ENCODE measurements at regions not wholly inside any gene's neighbourhood (a gene's known extent, or its start where the extent isn't known, plus 50 kb on each side); places are given as distances from the start of the nearest gene placed in this dataset.

- Mint-ChIP-seq H3K4me3 (no peak overlapping the region), H3K27me3 (no peaks in the 10 kb centered on the region), H3K27ac (no peak overlapping the region), H3K4me1 (no peaks in the 10 kb centered on the region), H3K36me3 (no peaks in the 10 kb centered on the region), H3K9me3 (no peaks in the 10 kb centered on the region)
- no peaks in the 10 kb centered on the region for H3K36me3 ChIP-seq (ENCODE audit: control insufficient read depth, insufficient read depth, low read length)
- no peak overlapping the region for H3K4me3 ChIP-seq (ENCODE audit: low read depth, low read length)
- DNase-seq: no peak
- no peaks in the 10 kb centered on the region for H3K27me3 ChIP-seq (ENCODE audit: control insufficient read depth, insufficient read depth, low read length)
- H3K27ac ChIP-seq (ENCODE audit: insufficient read depth, low read length, poor library complexity, severe bottlenecking): no peak overlapping the region
- H3K9me3 ChIP-seq (ENCODE audit: control insufficient read depth in 2 of 2, low read length in 2 of 2): no peaks in the 10 kb centered on the region
- H3K4me1 ChIP-seq (ENCODE audit: control insufficient read depth, insufficient read depth, low read length, poor library complexity, severe bottlenecking): no peaks in the 10 kb centered on the region
- no peak for ATAC-seq (ENCODE audit: low read depth in 2 of 2)
Observed at GRCh38 chrY:19265404-19265803, 479.1 kb downstream of the KDM5D start.

- H3K4me3 Mint-ChIP-seq: no peak overlapping the region
- DNase-seq: no peak
- Histone ChIP-seq H3K4me1 (ENCODE audit: control insufficient read depth, insufficient read depth, low read length, poor library complexity, severe bottlenecking) (no peaks in the 10 kb centered on the region), H3K27ac (ENCODE audit: insufficient read depth, low read length, poor library complexity, severe bottlenecking) (no peak overlapping the region), H3K9me3 (ENCODE audit: control insufficient read depth in 2 of 2, low read length in 2 of 2) (no peaks in the 10 kb centered on the region), H3K4me3 (ENCODE audit: low read depth, low read length) (no peak overlapping the region), H3K27me3 (ENCODE audit: control insufficient read depth, insufficient read depth, low read length) (no peaks in the 10 kb centered on the region), H3K36me3 (ENCODE audit: control insufficient read depth, insufficient read depth, low read length) (no peaks in the 10 kb centered on the region)
- no peaks in the 10 kb centered on the region for H3K9me3 Mint-ChIP-seq
- no peaks in the 10 kb centered on the region for H3K4me1 Mint-ChIP-seq
- H3K27ac Mint-ChIP-seq: no peak overlapping the region
- no peak for ATAC-seq (ENCODE audit: low read depth in 2 of 2)
- no peaks in the 10 kb centered on the region for H3K27me3 Mint-ChIP-seq
- no peaks in the 10 kb centered on the region for H3K36me3 Mint-ChIP-seq
Observed at GRCh38 chrY:19262310-19262709, 482.2 kb downstream of the KDM5D start.

DNA sequence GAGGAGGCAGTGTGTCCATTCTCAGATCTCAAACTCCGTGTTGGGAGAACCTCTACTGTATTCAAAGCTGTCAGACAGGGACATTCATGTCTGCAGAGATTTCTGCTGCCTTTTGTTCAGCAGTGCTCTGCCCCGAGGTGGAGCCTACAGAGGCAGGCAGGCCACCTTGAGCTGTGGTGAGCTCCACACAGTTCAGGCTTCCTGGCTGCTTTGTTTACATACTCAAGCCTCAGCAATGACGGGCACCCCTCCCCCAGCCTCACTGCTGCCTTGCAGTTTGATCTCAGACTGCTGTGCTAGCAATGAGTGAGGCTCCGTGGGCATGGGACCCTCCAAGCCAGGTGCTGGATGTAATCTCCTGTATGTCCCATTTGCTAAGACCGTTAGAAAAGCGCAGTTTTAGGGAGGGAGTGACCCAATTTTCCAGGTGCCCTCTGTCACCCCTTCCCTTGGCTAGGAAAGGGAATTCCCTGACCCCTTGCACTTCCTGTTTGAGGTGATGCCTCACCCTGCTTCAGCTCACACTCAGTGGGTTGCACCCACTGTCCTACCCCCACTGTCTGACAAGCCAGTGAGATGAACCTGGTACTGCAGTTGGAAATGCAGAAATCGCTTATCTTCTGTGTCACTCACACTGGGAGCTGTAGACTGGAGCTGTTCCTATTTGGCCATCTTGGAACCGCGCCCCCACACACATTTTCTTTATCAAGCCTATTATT lies 458.9 kb upstream of the HSFY2 start:
- Mint-ChIP-seq H3K27me3 (no peaks in the 10 kb centered on the region), H3K36me3 (no peaks in the 10 kb centered on the region), H3K4me1 (no peaks in the 10 kb centered on the region), H3K27ac (no peak overlapping the region), H3K4me3 (no peak overlapping the region), H3K9me3 (no peaks in the 10 kb centered on the region)
- H3K9me3 ChIP-seq (ENCODE audit: control insufficient read depth in 2 of 2, low read length in 2 of 2): no peaks in the 10 kb centered on the region
- no peaks in the 10 kb centered on the region for H3K36me3 ChIP-seq (ENCODE audit: control insufficient read depth, insufficient read depth, low read length)
- no peaks in the 10 kb centered on the region for H3K27me3 ChIP-seq (ENCODE audit: control insufficient read depth, insufficient read depth, low read length)
- no peak overlapping the region for H3K4me3 ChIP-seq (ENCODE audit: low read depth, low read length)
- no peak for ATAC-seq (ENCODE audit: low read depth in 2 of 2)
- no peak overlapping the region for H3K27ac ChIP-seq (ENCODE audit: insufficient read depth, low read length, poor library complexity, severe bottlenecking)
- no peak for DNase-seq
- H3K4me1 ChIP-seq (ENCODE audit: control insufficient read depth, insufficient read depth, low read length, poor library complexity, severe bottlenecking): no peaks in the 10 kb centered on the region

DNA sequence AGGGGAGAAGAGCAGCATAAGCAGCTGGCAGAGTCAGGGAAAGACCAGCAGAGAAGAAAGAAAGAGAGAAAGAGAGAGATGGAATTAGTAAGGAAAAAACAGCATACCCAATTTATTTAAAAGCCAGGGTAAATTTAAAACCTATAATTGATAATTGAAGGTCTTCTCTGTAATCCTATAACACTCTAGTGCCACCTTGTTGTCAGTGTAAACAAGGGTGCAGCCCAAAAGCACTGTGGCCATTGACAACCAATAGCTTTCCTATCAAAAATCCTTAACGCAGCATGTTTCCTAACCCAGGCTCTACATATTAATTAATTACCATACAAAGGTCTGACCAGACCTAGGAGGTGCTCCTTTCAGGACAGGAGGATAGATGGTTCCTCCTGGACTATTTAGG lies 447.2 kb upstream of the HSFY2 start:
- no peak overlapping the region for H3K4me3 Mint-ChIP-seq
- no peaks in the 10 kb centered on the region for H3K27me3 Mint-ChIP-seq
- H3K4me3 ChIP-seq (ENCODE audit: low read depth, low read length): no peak overlapping the region
- no peak overlapping the region for H3K27ac ChIP-seq (ENCODE audit: insufficient read depth, low read length, poor library complexity, severe bottlenecking)
- H3K27ac Mint-ChIP-seq: no peak overlapping the region
- H3K4me1 ChIP-seq (ENCODE audit: control insufficient read depth, insufficient read depth, low read length, poor library complexity, severe bottlenecking): no peaks in the 10 kb centered on the region
- no peaks in the 10 kb centered on the region for H3K36me3 Mint-ChIP-seq
- no peaks in the 10 kb centered on the region for H3K36me3 ChIP-seq (ENCODE audit: control insufficient read depth, insufficient read depth, low read length)
- ATAC-seq (ENCODE audit: low read depth in 2 of 2): no peak
- H3K9me3 ChIP-seq (ENCODE audit: control insufficient read depth in 2 of 2, low read length in 2 of 2): no peaks in the 10 kb centered on the region
- H3K9me3 Mint-ChIP-seq: peaks cover 0 to 4% (median 0%) of the 10 kb centered on the region in 7 donors
- H3K4me1 Mint-ChIP-seq: no peaks in the 10 kb centered on the region
- DNase-seq: no peak
- no peaks in the 10 kb centered on the region for H3K27me3 ChIP-seq (ENCODE audit: control insufficient read depth, insufficient read depth, low read length)

DNA sequence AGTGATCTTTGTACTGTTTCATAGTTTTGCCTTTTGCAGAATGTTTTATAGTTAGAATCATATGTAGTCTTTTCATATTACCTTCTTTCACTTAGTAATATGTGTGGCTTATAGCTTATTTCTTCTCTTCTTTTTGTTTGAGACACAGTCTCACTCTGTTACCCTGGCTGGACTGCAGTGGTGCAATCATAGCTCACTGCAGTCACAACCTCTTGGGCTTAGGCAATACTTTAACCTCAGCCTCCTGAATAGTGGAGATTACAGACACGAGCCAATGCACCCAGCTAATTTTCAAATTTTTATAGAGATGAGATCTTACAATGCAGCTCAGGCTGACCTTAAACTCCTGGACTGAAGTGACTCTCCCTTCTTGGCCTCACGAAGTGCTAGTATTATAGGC lies 435.4 kb upstream of the HSFY2 start:
- DNase-seq (no peak), ATAC-seq (ENCODE audit: low read depth in 2 of 2) (no peak)
- no peak overlapping the region for H3K4me3 Mint-ChIP-seq

DNA sequence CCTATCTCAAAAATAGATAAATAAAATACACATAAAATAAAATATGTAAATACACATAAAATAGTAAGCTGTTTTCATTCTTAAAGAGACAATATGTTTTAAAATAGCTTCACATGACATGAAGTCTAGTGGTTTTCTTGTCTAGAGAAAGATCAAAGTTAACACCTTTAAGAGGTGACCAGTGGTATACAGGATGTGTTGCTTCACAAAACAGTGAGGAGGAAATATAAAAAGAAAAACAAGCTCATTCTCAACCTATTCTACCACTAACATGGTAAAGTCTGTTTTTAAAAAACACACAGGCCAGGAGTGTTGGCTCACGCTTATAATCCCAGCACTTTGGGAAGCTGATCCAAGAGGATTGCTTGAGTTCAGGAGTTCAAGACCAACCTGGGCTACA lies 433.5 kb upstream of the HSFY2 start:
- no peaks in the 10 kb centered on the region for H3K9me3 ChIP-seq (ENCODE audit: control insufficient read depth in 2 of 2, low read length in 2 of 2)
- H3K27me3 ChIP-seq (ENCODE audit: control insufficient read depth, insufficient read depth, low read length): no peaks in the 10 kb centered on the region
- no peak overlapping the region for H3K27ac ChIP-seq (ENCODE audit: insufficient read depth, low read length, poor library complexity, severe bottlenecking)
- no peaks in the 10 kb centered on the region for H3K4me1 Mint-ChIP-seq
- no peaks in the 10 kb centered on the region for H3K9me3 Mint-ChIP-seq
- no peak overlapping the region for H3K4me3 Mint-ChIP-seq
- H3K4me3 ChIP-seq (ENCODE audit: low read depth, low read length): no peak overlapping the region
- no peak for DNase-seq
- H3K4me1 ChIP-seq (ENCODE audit: control insufficient read depth, insufficient read depth, low read length, poor library complexity, severe bottlenecking): no peaks in the 10 kb centered on the region
- no peaks in the 10 kb centered on the region for H3K36me3 Mint-ChIP-seq
- ATAC-seq (ENCODE audit: low read depth in 2 of 2): no peak
- H3K27me3 Mint-ChIP-seq: no peaks in the 10 kb centered on the region
- H3K36me3 ChIP-seq (ENCODE audit: control insufficient read depth, insufficient read depth, low read length): no peaks in the 10 kb centered on the region
- no peak overlapping the region for H3K27ac Mint-ChIP-seq

More for the DNA sequence above, 435.4 kb upstream of the HSFY2 start:
- H3K4me3 ChIP-seq (ENCODE audit: low read depth, low read length): no peak overlapping the region
- H3K4me1 Mint-ChIP-seq: no peaks in the 10 kb centered on the region
- no peaks in the 10 kb centered on the region for H3K27me3 ChIP-seq (ENCODE audit: control insufficient read depth, insufficient read depth, low read length)
- no peaks in the 10 kb centered on the region for H3K36me3 ChIP-seq (ENCODE audit: control insufficient read depth, insufficient read depth, low read length)
- H3K9me3 Mint-ChIP-seq: no peaks in the 10 kb centered on the region
- no peaks in the 10 kb centered on the region for H3K27me3 Mint-ChIP-seq
- no peaks in the 10 kb centered on the region for H3K9me3 ChIP-seq (ENCODE audit: control insufficient read depth in 2 of 2, low read length in 2 of 2)
- H3K36me3 Mint-ChIP-seq: no peaks in the 10 kb centered on the region
- H3K4me1 ChIP-seq (ENCODE audit: control insufficient read depth, insufficient read depth, low read length, poor library complexity, severe bottlenecking): no peaks in the 10 kb centered on the region
- no peak overlapping the region for H3K27ac Mint-ChIP-seq
- no peak overlapping the region for H3K27ac ChIP-seq (ENCODE audit: insufficient read depth, low read length, poor library complexity, severe bottlenecking)

GRCh38 chrY:19180824-19181223 lies 407.3 kb upstream of the HSFY2 start:
- Mint-ChIP-seq H3K27me3 (no peaks in the 10 kb centered on the region), H3K27ac (no peak overlapping the region), H3K4me1 (no peaks in the 10 kb centered on the region), H3K9me3 (peaks cover 0 to 19% (median 0%) of the 10 kb centered on the region in 7 donors), H3K4me3 (no peak overlapping the region), H3K36me3 (no peaks in the 10 kb centered on the region)
- H3K4me1 ChIP-seq (ENCODE audit: control insufficient read depth, insufficient read depth, low read length, poor library complexity, severe bottlenecking): no peaks in the 10 kb centered on the region
- ATAC-seq (ENCODE audit: low read depth in 2 of 2): no peak
- H3K4me3 ChIP-seq (ENCODE audit: low read depth, low read length): no peak overlapping the region
- no peak overlapping the region for H3K27ac ChIP-seq (ENCODE audit: insufficient read depth, low read length, poor library complexity, severe bottlenecking)
- no peaks in the 10 kb centered on the region for H3K27me3 ChIP-seq (ENCODE audit: control insufficient read depth, insufficient read depth, low read length)
- DNase-seq: no peak
- H3K36me3 ChIP-seq (ENCODE audit: control insufficient read depth, insufficient read depth, low read length): no peaks in the 10 kb centered on the region
- H3K9me3 ChIP-seq (ENCODE audit: control insufficient read depth in 2 of 2, low read length in 2 of 2): no peaks in the 10 kb centered on the region

DNA sequence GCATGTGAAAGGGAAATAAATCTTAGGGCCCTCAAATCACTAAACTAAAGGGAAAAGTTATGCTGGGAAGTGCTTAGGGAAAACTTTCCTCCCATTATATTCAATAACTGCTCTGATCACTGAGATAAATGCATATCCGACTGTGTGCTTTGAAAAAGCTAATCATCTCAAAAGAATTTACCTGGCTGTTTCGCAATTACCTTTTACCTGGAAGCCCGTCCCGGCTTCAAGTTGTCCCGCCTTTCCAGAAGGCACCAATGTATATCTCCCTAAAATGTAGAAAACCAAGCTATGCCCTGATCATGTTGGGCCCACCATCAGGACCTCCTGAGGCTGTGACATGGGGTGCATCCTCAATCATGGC lies 394.6 kb upstream of the HSFY2 start:
- no peaks in the 10 kb centered on the region for H3K36me3 Mint-ChIP-seq

More for the DNA sequence above, 394.6 kb upstream of the HSFY2 start:
- Histone ChIP-seq H3K36me3 (ENCODE audit: control insufficient read depth, insufficient read depth, low read length) (no peaks in the 10 kb centered on the region), H3K4me3 (ENCODE audit: low read depth, low read length) (no peak overlapping the region), H3K27ac (ENCODE audit: insufficient read depth, low read length, poor library complexity, severe bottlenecking) (no peak overlapping the region), H3K4me1 (ENCODE audit: control insufficient read depth, insufficient read depth, low read length, poor library complexity, severe bottlenecking) (no peaks in the 10 kb centered on the region), H3K27me3 (ENCODE audit: control insufficient read depth, insufficient read depth, low read length) (no peaks in the 10 kb centered on the region), H3K9me3 (ENCODE audit: control insufficient read depth in 2 of 2, low read length in 2 of 2) (no peaks in the 10 kb centered on the region)
- no peak for ATAC-seq (ENCODE audit: low read depth in 2 of 2)
- no peaks in the 10 kb centered on the region for H3K9me3 Mint-ChIP-seq
- H3K27me3 Mint-ChIP-seq: no peaks in the 10 kb centered on the region
- H3K4me1 Mint-ChIP-seq: no peaks in the 10 kb centered on the region
- no peak overlapping the region for H3K27ac Mint-ChIP-seq
- no peak for DNase-seq
- H3K4me3 Mint-ChIP-seq: no peak overlapping the region
